ENCODE measurements at regions not wholly inside any gene's neighbourhood (a gene's known extent, or its start where the extent isn't known, plus 50 kb on each side); places are given as distances from the start of the nearest gene placed in this dataset.

DNA sequence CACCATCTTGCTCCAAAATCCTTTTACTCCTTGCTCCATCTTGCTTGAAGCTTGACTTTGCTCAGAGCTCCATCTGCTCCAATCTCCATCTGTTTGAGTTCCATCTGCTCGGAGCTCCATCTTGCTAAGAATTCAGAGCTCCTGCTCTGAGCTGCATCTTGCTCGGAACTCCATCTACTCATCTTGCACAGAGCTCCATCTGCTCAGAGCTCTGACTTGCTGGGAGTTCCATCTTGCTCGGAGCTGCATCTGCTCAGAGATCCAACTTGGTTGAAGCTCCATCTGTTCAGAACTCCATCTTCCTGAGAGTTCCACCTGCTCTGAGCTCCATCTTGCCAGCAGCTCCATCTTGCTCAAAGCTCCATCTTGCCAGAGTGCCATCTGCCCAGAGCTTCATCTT lies 80.6 kb upstream of the ZNF98 start:
- Histone ChIP-seq H2AK5ac (ENCODE audit: low read depth, low read length) (no peak overlapping the region), H3K4ac (replicated peaks; ENCODE audit: insufficient read length, low read depth, low read length) (no peak overlapping the region), H3K14ac (ENCODE audit: insufficient read length) (no peak overlapping the region), H3K4me3 (ENCODE audit: extremely low read depth in 1 of 4, insufficient read depth in 2 of 4, low read depth in 3 of 4, low read length in 4 of 4) (no peak overlapping the region), H3K36me3 (ENCODE audit: control insufficient read depth in 2 of 4, insufficient read depth in 4 of 4, low read length in 3 of 4) (no peaks in the 10 kb centered on the region), H4K20me1 (replicated peaks in 1 of 2; ENCODE audit: control insufficient read depth in 1 of 2, insufficient read depth in 2 of 2, low read length in 2 of 2) (no peaks in the 10 kb centered on the region), H3K4me1 (replicated peaks in 1 of 4; ENCODE audit: control insufficient read depth in 3 of 4, insufficient read depth in 4 of 4, low read length in 3 of 4) (no peaks in the 10 kb centered on the region), H2BK12ac (ENCODE audit: low read depth, low read length) (no peak overlapping the region), H3K18ac (ENCODE audit: extremely low read depth, low read length) (no peak overlapping the region), H2BK120ac (replicated peaks; ENCODE audit: low read depth, low read length) (no peak overlapping the region), H3K79me2 (ENCODE audit: control insufficient read depth in 1 of 2, insufficient read depth in 2 of 2, low read length in 2 of 2) (no peaks in the 10 kb centered on the region), H3K23me2 (ENCODE audit: low read depth, low read length) (no peaks in the 10 kb centered on the region), H2BK20ac (ENCODE audit: low read length) (no peak overlapping the region), H3K9ac (replicated peaks in 1 of 4; ENCODE audit: extremely low read depth in 1 of 4, low read depth in 3 of 4, low read length in 3 of 4) (no peak overlapping the region), H3K79me1 (ENCODE audit: low read depth, low read length) (no peaks in the 10 kb centered on the region), H2AFZ (ENCODE audit: low read length) (no peak overlapping the region), H2BK5ac (ENCODE audit: low read depth, low read length) (no peak overlapping the region), H4K5ac (ENCODE audit: insufficient read length, low read depth, low read length) (no peak overlapping the region), H3K9me3 (ENCODE audit: insufficient read depth in 2 of 2, low read depth in 1 of 2, low read length in 1 of 2) (peaks cover 68 to 94% of the 10 kb centered on the region in 2 experiments), H3K4me2 (ENCODE audit: insufficient read depth in 1 of 2, low read depth in 2 of 2, low read length in 2 of 2) (no peak overlapping the region), H4K91ac (replicated peaks; ENCODE audit: insufficient read length, low read length) (no peak overlapping the region), H4K8ac (ENCODE audit: extremely low read depth, insufficient read depth, low read length) (no peak overlapping the region), H3K27ac (ENCODE audit: low read depth, low read length) (no peak overlapping the region), H3K56ac (replicated peaks; ENCODE audit: insufficient read length, low read depth, low read length) (no peak overlapping the region), H2BK15ac (ENCODE audit: low read length) (no peak overlapping the region), H3K27me3 (replicated peaks in 1 of 4; ENCODE audit: control insufficient read depth in 3 of 4, extremely low read depth in 1 of 4, insufficient read depth in 3 of 4, low read length in 3 of 4) (no peaks in the 10 kb centered on the region), H3K23ac (ENCODE audit: insufficient read length) (no peak overlapping the region)
- FAIRE-seq (no peak), DNase-seq (ENCODE audit: low read depth in 1 of 2, low spot score in 2 of 2) (no peak)
- ChIA-PET POLR2A (ENCODE audit: partially characterized antibody) (no interaction called here), CTCF (ENCODE audit: partially characterized antibody) (no interaction called here)
- WGBS, 2 experiments (ENCODE audit: extremely low coverage in 1 of 2, insufficient coverage in 1 of 2, insufficient read length in 1 of 2, insufficient replicate concordance in 2 of 2, low coverage in 1 of 2, low lambda C conversion rate in 2 of 2, missing lambda C conversion rate in 1 of 2): 88% methylated on average over 3 of the region's 3 CpGs; no CpG with 5 or more reads in 1 of the 2 experiments
- TF ChIP-seq SUZ12 (IDR thresholded peaks at IDR 0.05; ENCODE audit: low read length) (no peak), RXRA (IDR thresholded peaks at IDR 0.05; ENCODE audit: insufficient read depth, low read depth, low read length) (no peak), EZH2 (IDR thresholded peaks at IDR 0.05; ENCODE audit: low read depth, low read length, severe bottlenecking) (no peak), SIN3A (conservative IDR thresholded peaks at IDR 0.05 in 1 of 2, IDR thresholded peaks at IDR 0.05 in 1 of 2; ENCODE audit: low read depth in 1 of 2, low read length in 2 of 2) (no peak), GABPA (IDR thresholded peaks at IDR 0.05; ENCODE audit: borderline replicate concordance, insufficient read depth, low read length) (no peak), ATF2 (IDR thresholded peaks at IDR 0.05; ENCODE audit: low read length) (no peak), GTF2F1 (IDR thresholded peaks at IDR 0.05; ENCODE audit: borderline replicate concordance, low read depth, low read length) (no peak)

All from H1 (cell line).